Liver (tissue), 3 donors: ENCODE measurements at regions not wholly inside any gene's neighbourhood (a gene's known extent, or its start where the extent isn't known, plus 50 kb on each side); places are given as distances from the start of the nearest gene placed in this dataset.

Experiments used
- CTCF ChIP-seq: fragments of 150-350 bp; IDR thresholded peaks from 2 replicates; pipeline ENCODE4 v1.5.1; 2017; ENCODE audit warnings: improper control_type of control experiment, low read depth, low read length; ENCODE audit not compliant: missing input control
- GABPA ChIP-seq, 2 donors: IDR thresholded peaks in 1 of 2; conservative IDR thresholded peaks in 1 of 2; 2 replicates each; pipeline ENCODE4 v1.6.1; 2016; ENCODE audit warnings: antibody characterized with exemption in 2 of 2, mild to moderate bottlenecking in 1 of 2, moderate library complexity in 1 of 2
- JUND ChIP-seq, 2 donors: IDR thresholded peaks; 2 replicates each; pipeline ENCODE4 v1.6.1; 2016; ENCODE audit warnings: antibody characterized with exemption in 2 of 2
- NR2F2 ChIP-seq: IDR thresholded peaks from 2 replicates; pipeline ENCODE4 v1.6.1; 2016; ENCODE audit warnings: antibody characterized with exemption
- REST ChIP-seq: IDR thresholded peaks from 2 replicates; pipeline ENCODE4 v1.6.1; 2016; ENCODE audit warnings: antibody characterized with exemption, mild to moderate bottlenecking
- SP1 ChIP-seq: IDR thresholded peaks from 2 replicates; pipeline ENCODE4 v1.6.1; 2018; ENCODE audit warnings: antibody characterized with exemption, mild to moderate bottlenecking
- TAF1 ChIP-seq: conservative IDR thresholded peaks from 2 replicates; pipeline ENCODE4 v1.6.1; 2016; ENCODE audit warnings: antibody characterized with exemption, mild to moderate bottlenecking
- YY1 ChIP-seq: IDR thresholded peaks from 2 replicates; pipeline ENCODE4 v1.6.1; 2016; ENCODE audit warnings: antibody characterized with exemption, mild to moderate bottlenecking
- TF ChIP-seq, protein P1 (sequence below): IDR thresholded peaks from 2 replicates; pipeline ENCODE4 v1.6.1; 2016; ENCODE audit warnings: antibody characterized with exemption
- donor health status: healthy.
- donor health status: healthy.

DNA sequence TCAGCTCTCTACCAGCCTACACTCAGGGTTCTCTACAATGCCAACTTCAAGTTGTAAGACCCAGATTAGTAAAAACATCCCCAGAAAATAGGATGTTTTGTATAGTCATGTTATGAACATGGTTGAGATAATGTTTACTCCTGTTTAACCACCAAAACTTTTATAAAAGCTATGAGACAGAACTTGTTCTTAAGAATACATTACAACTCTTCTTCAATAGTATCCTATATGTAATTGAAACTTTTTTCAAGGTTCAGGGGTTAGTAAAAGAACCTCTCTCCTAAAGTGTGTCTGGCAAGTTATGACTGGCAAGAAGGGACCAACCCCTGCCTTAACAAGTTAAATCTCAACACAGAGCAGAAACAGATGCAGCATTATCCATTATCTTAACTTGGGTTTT is 118.8 kb upstream of the STK17B start:
- TF ChIP-seq CTCF (no peak), TAF1 (no peak), GABPA (IDR thresholded peaks at IDR 0.05 in 1 of 2, conservative IDR thresholded peaks at IDR 0.05 in 1 of 2) (no peak), YY1 (no peak), JUND (IDR thresholded peaks at IDR 0.05) (no peak), NR2F2 (no peak), REST (no peak), SP1 (no peak)
- TF ChIP-seq, protein P1, sequence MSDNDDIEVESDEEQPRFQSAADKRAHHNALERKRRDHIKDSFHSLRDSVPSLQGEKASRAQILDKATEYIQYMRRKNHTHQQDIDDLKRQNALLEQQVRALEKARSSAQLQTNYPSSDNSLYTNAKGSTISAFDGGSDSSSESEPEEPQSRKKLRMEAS = no peak
